ENCODE measurements at regions not wholly inside any gene's neighbourhood (a gene's known extent, or its start where the extent isn't known, plus 50 kb on each side); places are given as distances from the start of the nearest gene placed in this dataset.
"Not testable (repeated sequence)": the region's sequence is repeated elsewhere in the genome, so short reads cannot be mapped to it uniquely, and the experiment has no call there.

GRCh38 chr3:6438031-6438430 lies 422.9 kb upstream of the GRM7 start:
- DNase-seq (ENCODE audit: low read depth): no peak

GRCh38 chr3:6439226-6439625 lies 421.7 kb upstream of the GRM7 start:
- DNase-seq (ENCODE audit: low read depth): no peak

GRCh38 chr3:6439824-6440223 lies 421.1 kb upstream of the GRM7 start:
- no peak for DNase-seq (ENCODE audit: low read depth)

- DNase-seq (ENCODE audit: low read depth): no peak
Measured at GRCh38 chr3:6444888-6445658, 415.8 kb upstream of the GRM7 start.

- DNase-seq (ENCODE audit: low read depth): no peak
Measured at GRCh38 chr3:6447166-6447801, 413.6 kb upstream of the GRM7 start.

GRCh38 chr3:6448011-6448410 lies 412.9 kb upstream of the GRM7 start:
- no peak for DNase-seq (ENCODE audit: low read depth)

- DNase-seq (ENCODE audit: low read depth): no peak
Measured at GRCh38 chr3:6449099-6449498, 411.8 kb upstream of the GRM7 start.

- DNase-seq (ENCODE audit: low read depth): no peak
Measured at GRCh38 chr3:6452974-6453373, 407.9 kb upstream of the GRM7 start.

GRCh38 chr3:6455031-6455430 lies 405.9 kb upstream of the GRM7 start:
- no peak for DNase-seq (ENCODE audit: low read depth)

GRCh38 chr3:6467186-6467585 lies 393.7 kb upstream of the GRM7 start:
- no peak for DNase-seq (ENCODE audit: low read depth)

- no peak for DNase-seq (ENCODE audit: low read depth)
Measured at GRCh38 chr3:6468589-6468988, 392.3 kb upstream of the GRM7 start.

- DNase-seq (ENCODE audit: low read depth): no peak
Measured at GRCh38 chr3:6471744-6472143, 389.2 kb upstream of the GRM7 start.

- DNase-seq (ENCODE audit: low read depth): not testable (repeated sequence)
Measured at GRCh38 chr3:6490487-6491327, 370.2 kb upstream of the GRM7 start.

GRCh38 chr3:6491768-6492167 lies 369.1 kb upstream of the GRM7 start:
- DNase-seq (ENCODE audit: low read depth): no peak

GRCh38 chr3:6492306-6492705 lies 368.6 kb upstream of the GRM7 start:
- DNase-seq (ENCODE audit: low read depth): no peak

GRCh38 chr3:6498944-6499343 lies 362.0 kb upstream of the GRM7 start:
- DNase-seq (ENCODE audit: low read depth): not testable (repeated sequence)

- DNase-seq (ENCODE audit: low read depth): no peak
Measured at GRCh38 chr3:6504347-6504746, 356.6 kb upstream of the GRM7 start.

GRCh38 chr3:6504834-6505233 lies 356.1 kb upstream of the GRM7 start:
- DNase-seq (ENCODE audit: low read depth): no peak

GRCh38 chr3:6508410-6508759 lies 352.5 kb upstream of the GRM7 start:
- DNase-seq (ENCODE audit: low read depth): no peak

- DNase-seq (ENCODE audit: low read depth): no peak
Measured at GRCh38 chr3:6509576-6509975, 351.3 kb upstream of the GRM7 start.

GRCh38 chr3:6510713-6511112 lies 350.2 kb upstream of the GRM7 start:
- no peak for DNase-seq (ENCODE audit: low read depth)

- DNase-seq (ENCODE audit: low read depth): no peak
Measured at GRCh38 chr3:6512172-6512800, 348.6 kb upstream of the GRM7 start.

- no peak for DNase-seq (ENCODE audit: low read depth)
Measured at GRCh38 chr3:6516143-6516542, 344.8 kb upstream of the GRM7 start.

Measured in GM04503 (cell line).